GM12878 (cell line): ENCODE measurements at regions not wholly inside any gene's neighbourhood (a gene's known extent, or its start where the extent isn't known, plus 50 kb on each side); places are given as distances from the start of the nearest gene placed in this dataset.

Experiments used
- ATAC-seq: fragments of 200-7000 bp; cut with Tn5 transposase; 3 replicates; pipeline ENCODE4 v1.9.1; 2020; ENCODE audit warnings: mild to moderate bottlenecking, moderate library complexity
- BruUV-seq: library from RNA; stranded (reverse); fragments of 400-500 nt; replicated peaks from 2 replicates; lab custom pipeline; 2021; lab: Mats Ljungman, UMichigan
- CTCF ChIA-PET: fragments of 300-600 bp; sonication (Branson Sonifier 250); formaldehyde crosslinking; extraction: SDS; loops from one replicate; lab custom pipeline; 2021; ENCODE audit warnings: inconsistent platforms; lab: Yijun Ruan, JAX
- POLR2A ChIA-PET: fragments of 350-600 bp; formaldehyde crosslinking; extraction: SDS; loops from one replicate; lab custom pipeline; 2021; ENCODE audit warnings: inconsistent platforms; lab: Charles Lee
- RAD21 ChIA-PET: fragments of 300-600 bp; sonication (Branson Sonifier 250); formaldehyde crosslinking; loops from one replicate; lab custom pipeline; 2023; ENCODE audit warnings: antibody characterized with exemption; ENCODE audit not compliant: unreplicated experiment; lab: Charles Lee
- SMC1A ChIA-PET: fragments of 300-600 bp; sonication (Branson Sonifier 250); formaldehyde crosslinking; loops from one replicate; lab custom pipeline; 2023; ENCODE audit not compliant: unreplicated experiment, uncharacterized antibody; lab: Charles Lee
- DNase-seq: peaks from one replicate; pipeline ENCODE4 v3.0.0-alpha.2; 2011; ENCODE audit warnings: low read depth, low spot score
- FAIRE-seq: peaks from 3 replicates; lab custom pipeline; 2011; peaks lifted over from hg19 to GRCh38; lab: Jason Lieb, UNC
- H2AFZ ChIP-seq: 2 replicates; pipeline ENCODE4 v1.6.0; 2011; ENCODE audit warnings: low read depth, low read length, control low read depth; ENCODE audit not compliant: control insufficient read depth
- H3K27ac ChIP-seq: 2 replicates; pipeline ENCODE4 v1.5.1; 2011; ENCODE audit warnings: control low read depth; ENCODE audit not compliant: control insufficient read depth, insufficient read depth
- H3K27me3 ChIP-seq, 2 experiments: replicated peaks in 1 of 2; 2 replicates each; pipeline versions ENCODE4 v1.6.0 to v1.6.1; 2011; ENCODE audit warnings: low read length in 1 of 2; ENCODE audit not compliant: control insufficient read depth in 2 of 2, insufficient read depth in 2 of 2
- H3K36me3 ChIP-seq, 2 experiments: 2 replicates each; pipeline ENCODE4 v1.5.1; 2011; ENCODE audit warnings: low read length in 1 of 2; ENCODE audit not compliant: control insufficient read depth in 2 of 2, insufficient read depth in 2 of 2
- H3K4me1 ChIP-seq: 2 replicates; pipeline ENCODE4 v1.6.1; 2011; ENCODE audit warnings: mild to moderate bottlenecking, low read length, moderate library complexity, mixed read lengths; ENCODE audit not compliant: control insufficient read depth, insufficient read depth
- H3K4me2 ChIP-seq: 2 replicates; pipeline ENCODE4 v1.6.0; 2011; ENCODE audit warnings: control low read depth; ENCODE audit not compliant: control insufficient read depth, insufficient read depth
- H3K4me3 ChIP-seq: fragments of 200-600 bp; sonication (generic); 2 replicates; pipeline ENCODE4 v1.5.1; 2016
- H3K79me2 ChIP-seq: 2 replicates; pipeline ENCODE4 v1.6.0; 2011; ENCODE audit warnings: low read length; ENCODE audit not compliant: control insufficient read depth, insufficient read depth
- H3K9ac ChIP-seq: 2 replicates; pipeline ENCODE4 v1.8.0; 2011; ENCODE audit warnings: low read length, control low read depth, mixed read lengths; ENCODE audit not compliant: control insufficient read depth, insufficient read depth
- H3K9me3 ChIP-seq: replicated peaks from 3 replicates; pipeline ENCODE4 v1.5.1; 2011; ENCODE audit warnings: mild to moderate bottlenecking, low read length; ENCODE audit not compliant: control insufficient read depth, insufficient read depth
- H4K20me1 ChIP-seq: 2 replicates; pipeline ENCODE4 v1.6.0; 2011; ENCODE audit not compliant: control insufficient read depth, insufficient read depth
- BMI1 ChIP-seq: fragments of 450-650 bp; IDR thresholded peaks from 2 replicates; pipeline ENCODE4 v1.6.1; 2016; ENCODE audit warnings: mild to moderate bottlenecking, moderate library complexity, borderline replicate concordance
- PAX8 ChIP-seq: fragments of 450-650 bp; IDR thresholded peaks from 2 replicates; pipeline ENCODE4 v1.6.1; 2017; ENCODE audit warnings: mild to moderate bottlenecking, moderate library complexity
- POLR2AphosphoS2 ChIP-seq: IDR thresholded peaks from 2 replicates; pipeline ENCODE4 v1.6.1; 2011; ENCODE audit warnings: low read depth, mild to moderate bottlenecking, low read length, improper control_type of control experiment, moderate library complexity
- RAD51 ChIP-seq: fragments of 450-650 bp; IDR thresholded peaks from 2 replicates; pipeline ENCODE4 v1.6.1; 2016; ENCODE audit warnings: moderate library complexity, mild to moderate bottlenecking, inconsistent platforms
- RB1 ChIP-seq: fragments of 450-650 bp; formaldehyde crosslinking; IDR thresholded peaks from 2 replicates; pipeline ENCODE4 v1.6.1; 2017; ENCODE audit warnings: mild to moderate bottlenecking, borderline replicate concordance
- SIX5 ChIP-seq: IDR thresholded peaks from 2 replicates; pipeline ENCODE4 v1.6.1; 2011; ENCODE audit warnings: mild to moderate bottlenecking, low read depth, low read length, moderate library complexity; ENCODE audit not compliant: severe bottlenecking
- SMARCA5 ChIP-seq: fragments of 450-650 bp; IDR thresholded peaks from 2 replicates; pipeline ENCODE4 v1.6.1; 2017; ENCODE audit warnings: mild to moderate bottlenecking
- SRF ChIP-seq, 2 experiments: IDR thresholded peaks; 2 replicates each; pipeline ENCODE4 v1.6.1; 2011; ENCODE audit warnings: low read depth in 2 of 2, low read length in 2 of 2, mild to moderate bottlenecking in 1 of 2, moderate library complexity in 1 of 2
- ZNF384 ChIP-seq: IDR thresholded peaks from 2 replicates; pipeline ENCODE4 v1.6.1; 2012; ENCODE audit warnings: low read depth, mild to moderate bottlenecking, low read length, improper control_type of control experiment, borderline replicate concordance
- ZSCAN29 ChIP-seq: fragments of 450-650 bp; IDR thresholded peaks from 2 replicates; pipeline ENCODE4 v1.6.1; 2017; ENCODE audit warnings: mild to moderate bottlenecking, moderate library complexity
- WGBS: methylation state at CpG from one replicate; pipeline ENCODE4 v1.1.6; 2016; ENCODE audit warnings: low lambda C conversion rate; ENCODE audit not compliant: insufficient replicate concordance, insufficient coverage; ENCODE audit errors: missing lambda C conversion rate; 5-methylcytosine and 5-hydroxymethylcytosine counted together
- in situ Hi-C: fragments of 300-500 bp; cut with MboI; formaldehyde crosslinking; loops from 9 replicates; pipeline ENCODE4 v1.14.3; 2018; ENCODE audit warnings: mixed read lengths
- intact Hi-C: fragments of 100-400 bp; cut with micrococcal nuclease; formaldehyde crosslinking; loops from one replicate; pipeline ENCODE4 v1.14.2; 2022; ENCODE audit not compliant: unreplicated experiment
- TF ChIP-seq, protein P1 (sequence below): fragments of 450-650 bp; IDR thresholded peaks from 2 replicates; pipeline ENCODE4 v1.6.1; 2017; ENCODE audit warnings: mild to moderate bottlenecking, moderate library complexity
- TF ChIP-seq, protein P2 (sequence below), 3 experiments: IDR thresholded peaks in 2 of 3; conservative IDR thresholded peaks in 1 of 3; 2 replicates each; pipeline ENCODE4 v1.5.1; 2011; ENCODE audit warnings: low read depth in 3 of 3, low read length in 3 of 3, mild to moderate bottlenecking in 3 of 3, control low read depth in 2 of 3, moderate library complexity in 2 of 3, inconsistent platforms in 1 of 3, mixed read lengths in 1 of 3; ENCODE audit not compliant: control insufficient read depth in 2 of 3, insufficient read depth in 1 of 3; ENCODE audit errors: extremely low read depth in 1 of 3
- TF ChIP-seq, protein P3 (sequence below): fragments of 450-650 bp; conservative IDR thresholded peaks from 2 replicates; pipeline ENCODE4 v1.6.1; 2017; ENCODE audit warnings: mild to moderate bottlenecking, moderate library complexity
- TF ChIP-seq, protein P4 (sequence below): fragments of 450-650 bp; IDR thresholded peaks from 2 replicates; pipeline ENCODE4 v1.6.1; 2014; ENCODE audit warnings: mild to moderate bottlenecking

DNA sequence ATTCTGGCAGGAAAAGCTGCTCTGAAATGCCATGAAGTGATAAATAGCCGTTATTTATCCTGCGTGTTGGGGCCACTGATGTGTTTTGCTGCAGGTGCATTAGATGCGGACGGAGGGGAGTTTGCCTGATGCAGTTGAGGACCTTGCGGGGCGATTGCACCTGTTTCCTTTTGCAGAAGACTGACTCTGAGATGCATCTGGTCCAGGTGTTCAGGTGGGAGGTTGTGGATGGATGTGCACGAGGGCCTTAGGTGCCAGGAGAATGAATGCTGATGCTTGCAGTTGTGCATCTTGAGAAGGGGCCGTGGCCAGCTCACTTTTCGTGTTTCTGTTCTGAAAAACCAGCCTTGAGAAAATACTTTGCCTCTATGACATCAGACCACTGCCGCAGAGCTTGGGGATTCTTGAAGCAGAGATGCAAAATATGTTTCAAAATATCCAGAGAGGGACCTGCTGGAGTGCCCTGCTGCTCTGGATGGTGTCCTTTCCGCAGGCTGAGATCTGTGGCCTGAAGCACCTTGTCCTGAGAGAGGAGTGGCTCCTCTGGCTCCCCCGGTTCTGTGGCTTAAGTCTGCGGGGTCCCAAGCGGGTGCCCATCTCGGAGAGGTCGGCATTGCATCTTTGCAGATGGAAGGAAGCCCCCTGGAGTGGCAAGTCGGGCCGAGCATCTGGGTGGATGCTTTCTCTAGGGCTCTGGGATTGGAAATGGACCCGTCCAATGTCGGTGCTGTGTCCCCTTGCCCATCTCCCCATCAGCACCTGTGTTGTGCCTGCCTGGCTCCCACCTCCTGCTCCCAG is 1031.1 kb downstream of the TBC1D22A start (continued):
- TF ChIP-seq, protein P1, sequence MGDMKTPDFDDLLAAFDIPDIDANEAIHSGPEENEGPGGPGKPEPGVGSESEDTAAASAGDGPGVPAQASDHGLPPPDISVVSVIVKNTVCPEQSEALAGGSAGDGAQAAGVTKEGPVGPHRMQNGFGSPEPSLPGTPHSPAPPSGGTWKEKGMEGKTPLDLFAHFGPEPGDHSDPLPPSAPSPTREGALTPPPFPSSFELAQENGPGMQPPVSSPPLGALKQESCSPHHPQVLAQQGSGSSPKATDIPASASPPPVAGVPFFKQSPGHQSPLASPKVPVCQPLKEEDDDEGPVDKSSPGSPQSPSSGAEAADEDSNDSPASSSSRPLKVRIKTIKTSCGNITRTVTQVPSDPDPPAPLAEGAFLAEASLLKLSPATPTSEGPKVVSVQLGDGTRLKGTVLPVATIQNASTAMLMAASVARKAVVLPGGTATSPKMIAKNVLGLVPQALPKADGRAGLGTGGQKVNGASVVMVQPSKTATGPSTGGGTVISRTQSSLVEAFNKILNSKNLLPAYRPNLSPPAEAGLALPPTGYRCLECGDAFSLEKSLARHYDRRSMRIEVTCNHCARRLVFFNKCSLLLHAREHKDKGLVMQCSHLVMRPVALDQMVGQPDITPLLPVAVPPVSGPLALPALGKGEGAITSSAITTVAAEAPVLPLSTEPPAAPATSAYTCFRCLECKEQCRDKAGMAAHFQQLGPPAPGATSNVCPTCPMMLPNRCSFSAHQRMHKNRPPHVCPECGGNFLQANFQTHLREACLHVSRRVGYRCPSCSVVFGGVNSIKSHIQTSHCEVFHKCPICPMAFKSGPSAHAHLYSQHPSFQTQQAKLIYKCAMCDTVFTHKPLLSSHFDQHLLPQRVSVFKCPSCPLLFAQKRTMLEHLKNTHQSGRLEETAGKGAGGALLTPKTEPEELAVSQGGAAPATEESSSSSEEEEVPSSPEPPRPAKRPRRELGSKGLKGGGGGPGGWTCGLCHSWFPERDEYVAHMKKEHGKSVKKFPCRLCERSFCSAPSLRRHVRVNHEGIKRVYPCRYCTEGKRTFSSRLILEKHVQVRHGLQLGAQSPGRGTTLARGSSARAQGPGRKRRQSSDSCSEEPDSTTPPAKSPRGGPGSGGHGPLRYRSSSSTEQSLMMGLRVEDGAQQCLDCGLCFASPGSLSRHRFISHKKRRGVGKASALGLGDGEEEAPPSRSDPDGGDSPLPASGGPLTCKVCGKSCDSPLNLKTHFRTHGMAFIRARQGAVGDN = no peak
- TF ChIP-seq SIX5 (no peak), RAD51 (no peak), RB1 (no peak)
- TF ChIP-seq, protein P2, sequence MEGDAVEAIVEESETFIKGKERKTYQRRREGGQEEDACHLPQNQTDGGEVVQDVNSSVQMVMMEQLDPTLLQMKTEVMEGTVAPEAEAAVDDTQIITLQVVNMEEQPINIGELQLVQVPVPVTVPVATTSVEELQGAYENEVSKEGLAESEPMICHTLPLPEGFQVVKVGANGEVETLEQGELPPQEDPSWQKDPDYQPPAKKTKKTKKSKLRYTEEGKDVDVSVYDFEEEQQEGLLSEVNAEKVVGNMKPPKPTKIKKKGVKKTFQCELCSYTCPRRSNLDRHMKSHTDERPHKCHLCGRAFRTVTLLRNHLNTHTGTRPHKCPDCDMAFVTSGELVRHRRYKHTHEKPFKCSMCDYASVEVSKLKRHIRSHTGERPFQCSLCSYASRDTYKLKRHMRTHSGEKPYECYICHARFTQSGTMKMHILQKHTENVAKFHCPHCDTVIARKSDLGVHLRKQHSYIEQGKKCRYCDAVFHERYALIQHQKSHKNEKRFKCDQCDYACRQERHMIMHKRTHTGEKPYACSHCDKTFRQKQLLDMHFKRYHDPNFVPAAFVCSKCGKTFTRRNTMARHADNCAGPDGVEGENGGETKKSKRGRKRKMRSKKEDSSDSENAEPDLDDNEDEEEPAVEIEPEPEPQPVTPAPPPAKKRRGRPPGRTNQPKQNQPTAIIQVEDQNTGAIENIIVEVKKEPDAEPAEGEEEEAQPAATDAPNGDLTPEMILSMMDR (IDR thresholded peaks at IDR 0.05 in 2 of 3, conservative IDR thresholded peaks at IDR 0.05 in 1 of 3; ENCODE audit: control insufficient read depth in 2 of 3, extremely low read depth in 1 of 3, insufficient read depth in 1 of 3, low read depth in 3 of 3, low read length in 3 of 3) = no peak

DNA sequence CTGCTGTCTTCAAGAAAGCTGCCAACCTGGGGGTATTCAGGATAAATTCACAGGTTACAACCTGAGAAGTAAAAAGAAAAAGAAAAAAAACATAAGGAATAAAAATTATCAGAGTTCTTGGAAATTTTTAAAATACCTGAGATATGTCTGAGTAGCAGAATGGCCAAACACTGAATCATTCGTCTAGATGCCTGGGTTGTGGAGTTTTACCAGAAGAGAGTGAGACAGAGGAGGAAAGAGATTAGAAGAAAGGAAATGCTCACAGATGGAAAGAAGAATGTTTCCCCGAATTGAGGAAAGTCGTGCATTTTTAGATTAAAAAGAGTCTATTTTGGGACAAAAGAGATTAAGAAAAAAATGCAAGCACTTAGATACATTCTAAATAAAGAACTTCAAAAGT is 1026.7 kb downstream of the TBC1D22A start:
- ChIA-PET POLR2A (no interaction called here), CTCF (no interaction called here), RAD21 (no interaction called here), SMC1A (no interaction called here)
- H3K27me3 ChIP-seq = no peaks in the 10 kb centered on the region
- no peaks in the 10 kb centered on the region for H4K20me1 ChIP-seq
- ATAC-seq (no peak), FAIRE-seq (no peak), DNase-seq (no peak)
- H3K9ac ChIP-seq = no peak overlapping the region
- H3K4me3 ChIP-seq = no peak overlapping the region
- no peaks in the 10 kb centered on the region for H3K79me2 ChIP-seq
- no peak overlapping the region for H3K27ac ChIP-seq
- WGBS = 0% methylated on average over 3 of the region's 3 CpGs
- no peaks in the 10 kb centered on the region for H3K36me3 ChIP-seq
- in situ Hi-C loops (no loop called here), intact Hi-C loops (no loop called here)
- no peak overlapping the region for H3K4me2 ChIP-seq
- H3K4me1 ChIP-seq = no peaks in the 10 kb centered on the region
- no peak overlapping the region for H2AFZ ChIP-seq
- H3K9me3 ChIP-seq = no peaks in the 10 kb centered on the region; the same call in 2 of the 3 replicates
- no TSS peak for BruUV-seq
- TF ChIP-seq, protein P3, sequence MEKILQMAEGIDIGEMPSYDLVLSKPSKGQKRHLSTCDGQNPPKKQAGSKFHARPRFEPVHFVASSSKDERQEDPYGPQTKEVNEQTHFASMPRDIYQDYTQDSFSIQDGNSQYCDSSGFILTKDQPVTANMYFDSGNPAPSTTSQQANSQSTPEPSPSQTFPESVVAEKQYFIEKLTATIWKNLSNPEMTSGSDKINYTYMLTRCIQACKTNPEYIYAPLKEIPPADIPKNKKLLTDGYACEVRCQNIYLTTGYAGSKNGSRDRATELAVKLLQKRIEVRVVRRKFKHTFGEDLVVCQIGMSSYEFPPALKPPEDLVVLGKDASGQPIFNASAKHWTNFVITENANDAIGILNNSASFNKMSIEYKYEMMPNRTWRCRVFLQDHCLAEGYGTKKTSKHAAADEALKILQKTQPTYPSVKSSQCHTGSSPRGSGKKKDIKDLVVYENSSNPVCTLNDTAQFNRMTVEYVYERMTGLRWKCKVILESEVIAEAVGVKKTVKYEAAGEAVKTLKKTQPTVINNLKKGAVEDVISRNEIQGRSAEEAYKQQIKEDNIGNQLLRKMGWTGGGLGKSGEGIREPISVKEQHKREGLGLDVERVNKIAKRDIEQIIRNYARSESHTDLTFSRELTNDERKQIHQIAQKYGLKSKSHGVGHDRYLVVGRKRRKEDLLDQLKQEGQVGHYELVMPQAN = no peak
- TF ChIP-seq BMI1 (no peak), ZNF384 (no peak), ZSCAN29 (no peak), SRF (IDR thresholded peaks at IDR 0.05; ENCODE audit: low read depth in 2 of 2, low read length in 2 of 2) (no peak), PAX8 (no peak), SMARCA5 (no peak), POLR2AphosphoS2 (no peak)
- TF ChIP-seq, protein P4, sequence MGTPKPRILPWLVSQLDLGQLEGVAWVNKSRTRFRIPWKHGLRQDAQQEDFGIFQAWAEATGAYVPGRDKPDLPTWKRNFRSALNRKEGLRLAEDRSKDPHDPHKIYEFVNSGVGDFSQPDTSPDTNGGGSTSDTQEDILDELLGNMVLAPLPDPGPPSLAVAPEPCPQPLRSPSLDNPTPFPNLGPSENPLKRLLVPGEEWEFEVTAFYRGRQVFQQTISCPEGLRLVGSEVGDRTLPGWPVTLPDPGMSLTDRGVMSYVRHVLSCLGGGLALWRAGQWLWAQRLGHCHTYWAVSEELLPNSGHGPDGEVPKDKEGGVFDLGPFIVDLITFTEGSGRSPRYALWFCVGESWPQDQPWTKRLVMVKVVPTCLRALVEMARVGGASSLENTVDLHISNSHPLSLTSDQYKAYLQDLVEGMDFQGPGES = no peak
